HG03521 (cell line): ENCODE measurements at regions not wholly inside any gene's neighbourhood (a gene's known extent, or its start where the extent isn't known, plus 50 kb on each side); places are given as distances from the start of the nearest gene placed in this dataset.
"Not testable (repeated sequence)": the region's sequence is repeated elsewhere in the genome, so short reads cannot be mapped to it uniquely, and the experiment has no call there.

ENCODE experiments used
- ATAC-seq: cut with Tn5 transposase; IDR thresholded peaks from one replicate; pipeline ENCODE4 v1.9.1; 2021; ENCODE audit warnings: mild to moderate bottlenecking, moderate library complexity; ENCODE audit not compliant: unreplicated experiment

GRCh38 chr17:33873201-33873617 lies 381.9 kb upstream of the CCL2 start:
- no peak for ATAC-seq

GRCh38 chr17:33874617-33875060 lies 380.4 kb upstream of the CCL2 start:
- no peak for ATAC-seq

- ATAC-seq, result no peak
Observed at GRCh38 chr17:33875973-33876372, 379.1 kb upstream of the CCL2 start.

GRCh38 chr17:33882273-33882672 lies 372.8 kb upstream of the CCL2 start:
- ATAC-seq, result not testable (repeated sequence)

GRCh38 chr17:33882677-33883076 lies 372.4 kb upstream of the CCL2 start:
- ATAC-seq, result not testable (repeated sequence)

- no peak for ATAC-seq
Observed at GRCh38 chr17:33888455-33888854, 366.6 kb upstream of the CCL2 start.

- no peak for ATAC-seq
Observed at GRCh38 chr17:33889040-33889439, 366.0 kb upstream of the CCL2 start.

GRCh38 chr17:33889766-33890165 lies 365.3 kb upstream of the CCL2 start:
- no peak for ATAC-seq

- ATAC-seq, result no peak
Observed at GRCh38 chr17:33892717-33893591, 362.1 kb upstream of the CCL2 start.

- ATAC-seq, result no peak
Observed at GRCh38 chr17:33895491-33895890, 359.6 kb upstream of the CCL2 start.

- no peak for ATAC-seq
Observed at GRCh38 chr17:33896263-33896662, 358.8 kb upstream of the CCL2 start.

GRCh38 chr17:33901085-33901484 lies 354.0 kb upstream of the CCL2 start:
- ATAC-seq, result no peak

- no peak for ATAC-seq
Observed at GRCh38 chr17:33902901-33903449, 352.1 kb upstream of the CCL2 start.

- no peak for ATAC-seq
Observed at GRCh38 chr17:33904476-33904875, 350.6 kb upstream of the CCL2 start.

- ATAC-seq, result no peak
Observed at GRCh38 chr17:33905338-33905800, 349.7 kb upstream of the CCL2 start.

- no peak for ATAC-seq
Observed at GRCh38 chr17:33908363-33909064, 346.6 kb upstream of the CCL2 start.

- no peak for ATAC-seq
Observed at GRCh38 chr17:33910200-33910857, 344.8 kb upstream of the CCL2 start.

GRCh38 chr17:33914125-33914524 lies 341.0 kb upstream of the CCL2 start:
- no peak for ATAC-seq

- ATAC-seq, result no peak
Observed at GRCh38 chr17:33922971-33923370, 332.1 kb upstream of the CCL2 start.

- ATAC-seq, result no peak
Observed at GRCh38 chr17:33924104-33924503, 331.0 kb upstream of the CCL2 start.

- ATAC-seq, result no peak
Observed at GRCh38 chr17:33925649-33926048, 329.4 kb upstream of the CCL2 start.
